ENCODE measurements at regions not wholly inside any gene's neighbourhood (a gene's known extent, or its start where the extent isn't known, plus 50 kb on each side); places are given as distances from the start of the nearest gene placed in this dataset.

- Histone ChIP-seq H3F3A (ENCODE audit: insufficient read depth, low read length) (no peaks in the 10 kb centered on the region), H3K4me1 (ENCODE audit: insufficient read depth, low read length, severe bottlenecking) (no peaks in the 10 kb centered on the region), H2AFZ (ENCODE audit: low read length) (no peak overlapping the region), H4K20me1 (ENCODE audit: insufficient read depth, low read length) (no peaks in the 10 kb centered on the region), H3K79me2 (ENCODE audit: insufficient read depth, low read length) (no peaks in the 10 kb centered on the region), H3K9me2 (ENCODE audit: low read depth, low read length) (no peaks in the 10 kb centered on the region), H3K4me3 (ENCODE audit: low read depth, low read length, poor library complexity, severe bottlenecking) (no peak overlapping the region), H3K9ac (ENCODE audit: low read length) (no peak overlapping the region), H3K27me3 (ENCODE audit: insufficient read depth, low read length) (no peaks in the 10 kb centered on the region; the same call in 1 of the 2 replicates), H3K36me3 (ENCODE audit: insufficient read depth, low read length) (no peaks in the 10 kb centered on the region), H3K4me2 (ENCODE audit: low read length) (no peak overlapping the region), H3K9me3 (ENCODE audit: low read length) (no peaks in the 10 kb centered on the region), H3K27ac (ENCODE audit: low read depth, low read length, poor library complexity, severe bottlenecking) (no peak overlapping the region)
- TF ChIP-seq CTCF (IDR thresholded peaks at IDR 0.05; ENCODE audit: low read length) (no peak), EZH2 (IDR thresholded peaks at IDR 0.05; ENCODE audit: borderline replicate concordance, low read length) (no peak)
Observed at GRCh38 chr5:175059687-175060211, 335.4 kb downstream of the MSX2 start.

- Histone ChIP-seq H3K9me2 (ENCODE audit: low read depth, low read length) (no peaks in the 10 kb centered on the region), H3K27ac (ENCODE audit: low read depth, low read length, poor library complexity, severe bottlenecking) (no peak overlapping the region), H3K36me3 (ENCODE audit: insufficient read depth, low read length) (no peaks in the 10 kb centered on the region), H3K9me3 (ENCODE audit: low read length) (no peaks in the 10 kb centered on the region), H3K4me3 (ENCODE audit: low read depth, low read length, poor library complexity, severe bottlenecking) (no peak overlapping the region), H3K27me3 (ENCODE audit: insufficient read depth, low read length) (no peaks in the 10 kb centered on the region), H4K20me1 (ENCODE audit: insufficient read depth, low read length) (no peaks in the 10 kb centered on the region), H3K4me2 (ENCODE audit: low read length) (no peak overlapping the region), H3F3A (ENCODE audit: insufficient read depth, low read length) (no peaks in the 10 kb centered on the region), H3K79me2 (ENCODE audit: insufficient read depth, low read length) (no peaks in the 10 kb centered on the region), H3K4me1 (ENCODE audit: insufficient read depth, low read length, severe bottlenecking) (no peaks in the 10 kb centered on the region), H3K9ac (ENCODE audit: low read length) (no peak overlapping the region), H2AFZ (ENCODE audit: low read length) (no peak overlapping the region)
- no peak for TF ChIP-seq CTCF (IDR thresholded peaks at IDR 0.05; ENCODE audit: low read length)
Observed at GRCh38 chr5:175056831-175057230, 332.4 kb downstream of the MSX2 start.

- Histone ChIP-seq H3K27ac (ENCODE audit: low read depth, low read length, poor library complexity, severe bottlenecking) (no peak overlapping the region), H3K4me3 (ENCODE audit: low read depth, low read length, poor library complexity, severe bottlenecking) (no peak overlapping the region), H3K4me1 (ENCODE audit: insufficient read depth, low read length, severe bottlenecking) (no peaks in the 10 kb centered on the region), H3K27me3 (ENCODE audit: insufficient read depth, low read length) (no peaks in the 10 kb centered on the region), H3K79me2 (ENCODE audit: insufficient read depth, low read length) (no peaks in the 10 kb centered on the region), H2AFZ (ENCODE audit: low read length) (no peak overlapping the region), H4K20me1 (ENCODE audit: insufficient read depth, low read length) (no peaks in the 10 kb centered on the region), H3F3A (ENCODE audit: insufficient read depth, low read length) (no peaks in the 10 kb centered on the region), H3K9ac (ENCODE audit: low read length) (no peak overlapping the region), H3K9me2 (ENCODE audit: low read depth, low read length) (no peaks in the 10 kb centered on the region), H3K4me2 (ENCODE audit: low read length) (no peak overlapping the region), H3K36me3 (ENCODE audit: insufficient read depth, low read length) (no peaks in the 10 kb centered on the region), H3K9me3 (ENCODE audit: low read length) (no peaks in the 10 kb centered on the region)
- TF ChIP-seq EZH2 (IDR thresholded peaks at IDR 0.05; ENCODE audit: borderline replicate concordance, low read length): no peak
- no peak for TF ChIP-seq CTCF (IDR thresholded peaks at IDR 0.05; ENCODE audit: low read length)
Observed at GRCh38 chr5:175054243-175054642, 329.9 kb downstream of the MSX2 start.

All from OCI-LY1 (cell line).